GM21528 (cell line): ENCODE measurements at regions not wholly inside any gene's neighbourhood (a gene's known extent, or its start where the extent isn't known, plus 50 kb on each side); places are given as distances from the start of the nearest gene placed in this dataset.

Source experiments
- ATAC-seq: cut with Tn5 transposase; IDR thresholded peaks from one replicate; pipeline ENCODE4 v1.9.1; 2021; ENCODE audit warnings: mild to moderate bottlenecking, moderate library complexity; ENCODE audit not compliant: unreplicated experiment, low FRiP score

DNA sequence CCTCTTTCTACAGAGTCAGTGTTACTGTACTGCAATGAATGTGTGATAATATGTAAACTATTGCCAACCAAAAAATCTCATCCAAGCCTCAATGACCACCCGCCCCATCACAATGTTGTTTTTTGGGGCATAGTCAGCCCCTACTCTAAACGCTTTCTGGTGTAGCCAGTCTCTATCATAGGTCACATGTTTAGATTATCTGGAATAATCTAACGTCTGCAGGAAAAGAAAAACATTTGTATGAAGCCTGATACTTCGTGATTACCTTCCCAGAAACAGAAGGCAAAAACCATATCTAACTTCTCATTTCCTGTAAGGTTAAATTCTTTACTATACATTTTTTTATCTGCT is 1331.8 kb upstream of the GBE1 start:
- ATAC-seq: no peak

DNA sequence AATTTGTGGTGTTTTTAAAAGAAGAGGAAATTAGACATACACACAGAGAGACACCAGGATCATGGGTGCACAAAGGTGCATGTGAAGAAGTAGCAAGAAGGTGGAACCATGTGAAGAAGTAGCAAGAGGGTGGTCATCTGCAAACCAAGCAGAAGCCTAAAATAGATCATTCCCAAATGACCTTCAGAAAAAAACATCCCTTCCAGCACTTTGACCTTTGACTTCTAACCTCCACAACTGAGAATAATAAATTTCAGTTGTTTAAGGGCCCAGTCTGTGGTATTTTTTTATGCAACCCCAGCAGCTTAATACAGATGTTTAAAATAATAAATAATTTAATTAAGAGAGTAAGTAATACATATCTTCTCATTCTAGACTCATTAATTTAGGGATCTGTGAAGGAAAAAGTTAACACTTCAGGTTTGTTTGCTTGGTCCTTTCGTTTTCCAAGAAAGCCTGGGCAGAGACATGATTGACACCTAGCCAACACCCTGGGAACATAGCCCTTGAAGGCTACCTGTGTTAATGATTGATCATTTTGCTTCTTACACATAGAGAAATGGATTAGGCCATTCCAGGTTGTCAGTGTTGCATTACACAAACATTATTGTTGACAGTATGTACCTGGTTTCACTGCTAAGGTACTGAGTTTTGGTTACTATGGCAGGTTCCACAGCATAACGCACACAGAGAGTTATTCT is 1331.2 kb upstream of the GBE1 start:
- no peak for ATAC-seq

DNA sequence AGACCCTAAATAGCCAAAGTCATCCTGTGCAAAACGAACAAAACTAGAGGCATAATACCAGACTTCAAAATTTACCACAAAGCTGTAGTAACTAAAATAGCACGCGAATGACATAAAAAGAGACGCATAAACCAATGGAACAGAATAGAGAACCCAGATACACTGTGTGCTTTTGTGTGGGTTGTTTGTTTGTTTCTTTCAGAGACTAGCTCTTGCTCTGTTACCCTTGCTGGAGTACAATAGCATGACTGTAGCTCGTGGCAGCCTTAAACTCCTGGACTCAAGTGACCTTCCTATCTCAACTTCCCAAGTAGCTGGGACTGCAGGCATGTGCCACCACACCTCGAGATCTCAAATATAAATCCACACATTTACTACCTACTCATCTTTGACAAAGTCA is 1314.6 kb upstream of the GBE1 start:
- ATAC-seq: no peak

DNA sequence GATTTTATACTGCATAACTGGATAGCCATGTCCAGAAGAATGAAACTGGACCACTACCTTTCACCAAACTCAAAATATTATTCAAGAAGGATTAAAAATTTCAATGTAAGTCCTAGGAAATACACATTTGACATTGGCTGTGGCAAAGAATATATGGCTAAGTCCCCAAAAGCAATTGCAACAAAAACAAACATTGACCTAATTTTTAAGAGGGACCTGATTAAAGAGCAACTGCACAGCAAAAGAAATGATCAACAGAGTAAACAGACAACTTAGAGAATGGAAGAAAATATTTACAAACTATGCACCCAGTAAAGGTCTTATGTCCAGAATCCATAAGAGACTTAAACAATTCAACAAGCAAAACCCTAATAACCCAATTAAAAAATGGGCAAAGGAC is 1313.0 kb upstream of the GBE1 start:
- no peak for ATAC-seq

DNA sequence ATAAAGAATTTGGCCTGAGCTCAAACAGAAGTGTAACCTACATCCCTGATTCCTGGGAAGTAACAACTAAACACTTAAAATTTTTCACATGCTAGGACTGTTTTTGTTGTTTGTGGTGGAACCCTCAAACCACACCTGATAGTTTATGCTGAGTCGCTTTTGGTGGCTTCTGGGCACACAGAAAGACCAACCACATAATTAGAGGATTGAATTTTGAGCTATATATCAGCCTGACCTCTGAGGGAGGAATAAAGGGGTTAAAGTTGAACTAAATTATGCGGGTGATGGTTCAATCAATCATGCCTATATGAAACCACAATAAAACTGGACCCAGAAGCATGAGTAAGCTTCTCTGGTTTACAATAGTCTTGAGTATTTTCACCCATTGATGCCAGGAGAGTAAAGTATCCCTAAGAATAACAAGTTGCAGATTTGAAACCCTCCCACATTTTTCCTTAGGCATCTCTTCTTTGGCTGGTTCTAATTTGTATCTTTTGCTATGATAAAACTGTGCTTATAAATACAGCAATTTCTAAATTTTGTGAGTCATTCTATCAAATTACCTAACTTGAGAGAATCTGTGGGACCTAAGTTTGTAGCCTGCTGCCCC is 1304.5 kb upstream of the GBE1 start:
- no peak for ATAC-seq

DNA sequence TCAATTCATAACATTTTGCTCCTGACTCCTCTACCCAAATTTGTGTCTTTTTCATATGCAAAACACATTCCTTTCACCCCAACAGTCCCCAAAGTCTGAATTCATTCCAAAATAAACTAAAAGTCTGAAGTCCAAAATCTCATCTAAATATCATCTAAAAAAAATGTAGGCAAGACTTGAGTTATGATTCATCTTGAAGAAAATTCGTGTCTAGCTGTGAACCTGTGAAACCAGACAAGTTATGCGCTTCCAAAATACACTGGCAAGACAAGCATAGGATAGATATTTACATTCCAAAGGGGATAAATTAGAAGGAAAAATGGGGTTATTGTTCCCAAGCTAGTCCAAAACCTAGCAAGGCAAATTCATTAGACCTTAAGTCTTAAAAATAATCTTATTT is 1302.0 kb upstream of the GBE1 start:
- ATAC-seq: no peak

DNA sequence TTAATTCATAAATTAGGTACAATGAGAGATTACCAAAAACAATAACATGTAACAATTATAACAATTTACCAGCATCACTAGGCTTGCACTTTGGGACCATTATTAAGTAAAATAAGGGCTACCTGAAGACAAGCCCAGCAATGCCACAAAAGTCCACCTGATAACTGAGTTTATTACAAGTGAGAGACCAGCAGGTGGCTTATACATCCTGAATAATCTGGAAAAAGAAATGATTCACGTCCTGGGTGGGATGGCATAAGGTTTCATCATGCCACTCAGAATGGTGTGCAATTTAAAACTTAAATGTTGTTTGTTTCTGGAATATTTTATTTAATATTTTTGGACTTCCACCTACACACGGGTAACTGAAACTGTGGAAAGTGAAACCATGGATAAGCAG is 1287.1 kb upstream of the GBE1 start:
- ATAC-seq: no peak

DNA sequence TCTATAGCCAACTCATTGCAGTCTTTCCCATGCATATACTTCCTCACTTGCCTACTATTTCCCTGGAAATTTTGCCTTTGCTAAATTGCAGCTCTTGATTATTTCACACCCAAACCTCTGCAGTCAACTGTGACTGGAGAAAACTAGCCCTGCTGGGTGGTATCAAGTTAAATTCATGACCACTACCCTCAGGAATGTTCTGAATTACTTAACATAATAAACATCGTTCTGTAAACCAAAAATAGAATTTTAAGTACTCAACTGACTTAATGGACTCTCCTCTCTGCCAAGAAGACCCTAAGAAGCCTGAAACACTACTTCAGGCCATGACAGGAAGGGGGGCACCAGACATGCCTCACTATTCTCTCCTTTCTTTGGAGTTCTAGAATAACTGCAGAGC is 1278.0 kb upstream of the GBE1 start:
- no peak for ATAC-seq

DNA sequence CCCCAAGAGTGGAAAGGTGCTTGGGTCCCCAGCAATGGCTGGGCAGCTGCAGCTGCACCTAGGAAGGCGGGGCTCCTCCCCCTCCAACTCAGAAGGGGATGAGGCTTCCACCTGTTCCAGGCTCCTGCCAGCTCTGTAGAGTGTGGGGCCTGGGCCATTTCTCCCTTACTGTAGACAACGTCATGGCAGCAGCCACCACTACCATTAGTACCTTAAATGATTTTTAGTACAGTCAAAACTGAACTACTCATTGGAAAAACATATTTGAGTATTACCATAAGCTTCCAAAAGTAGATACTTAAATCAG is 1274.2 kb upstream of the GBE1 start:
- ATAC-seq: no peak

DNA sequence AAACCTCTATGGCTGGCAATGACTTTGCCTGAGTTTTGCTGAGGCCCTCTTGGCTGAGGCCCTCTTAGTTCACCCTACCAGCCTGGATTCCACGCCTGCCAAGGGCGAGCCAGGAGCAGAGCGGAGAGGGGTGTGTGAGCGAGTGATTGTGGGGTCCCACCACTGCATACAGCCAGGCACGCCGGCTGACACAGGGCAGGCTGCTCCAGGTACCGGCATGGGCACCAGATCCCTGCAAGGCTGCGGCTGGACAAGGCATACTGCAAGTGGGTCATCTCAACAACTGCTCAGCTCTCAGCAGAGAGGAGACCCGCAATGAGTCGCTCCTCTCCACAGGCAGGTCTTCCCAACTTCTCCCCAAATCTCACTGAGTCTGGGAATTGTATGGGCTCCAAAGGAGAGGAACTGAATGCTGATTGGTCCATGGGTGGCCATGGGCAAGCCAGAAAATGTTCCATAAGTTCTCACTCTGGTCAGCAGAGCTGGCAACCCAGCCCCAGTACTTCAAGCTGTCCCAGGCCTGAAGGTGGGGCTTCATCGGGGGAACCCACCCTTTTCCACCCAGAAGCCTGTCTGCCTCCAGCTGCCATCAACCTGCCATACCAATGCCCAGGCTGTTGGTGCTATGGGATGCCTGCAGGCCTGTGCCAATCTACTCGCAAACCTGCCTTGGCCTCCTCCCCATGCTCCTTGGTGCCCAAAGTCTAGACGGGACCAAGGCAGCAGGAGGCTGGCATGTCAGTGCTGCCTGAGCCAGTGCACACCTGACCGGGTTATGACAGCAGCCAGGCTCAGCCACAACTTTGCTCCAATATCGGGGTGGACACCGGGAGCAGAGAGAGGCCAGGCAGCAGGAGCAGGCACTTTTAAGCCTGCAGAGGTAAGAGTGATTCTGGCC is 1273.6 kb upstream of the GBE1 start:
- no peak for ATAC-seq

DNA sequence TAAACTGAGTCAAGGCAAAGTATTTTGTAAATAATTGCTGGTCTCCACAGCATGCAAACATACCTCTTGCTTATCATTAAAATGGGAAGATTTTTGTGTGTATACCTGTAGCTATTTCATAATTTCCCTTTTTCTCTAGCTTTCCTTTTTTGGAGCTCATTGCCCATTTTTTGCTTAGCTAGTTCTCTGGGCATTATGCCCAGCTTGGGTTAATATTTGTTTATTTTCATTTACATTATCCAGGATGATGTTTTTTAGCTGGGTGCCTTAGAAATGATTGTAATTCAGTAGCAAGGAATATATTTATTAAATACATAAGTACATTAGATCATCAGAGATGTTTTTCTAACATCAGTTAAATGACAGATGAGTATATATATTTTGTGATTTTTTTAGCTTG is 1271.7 kb upstream of the GBE1 start:
- no peak for ATAC-seq

DNA sequence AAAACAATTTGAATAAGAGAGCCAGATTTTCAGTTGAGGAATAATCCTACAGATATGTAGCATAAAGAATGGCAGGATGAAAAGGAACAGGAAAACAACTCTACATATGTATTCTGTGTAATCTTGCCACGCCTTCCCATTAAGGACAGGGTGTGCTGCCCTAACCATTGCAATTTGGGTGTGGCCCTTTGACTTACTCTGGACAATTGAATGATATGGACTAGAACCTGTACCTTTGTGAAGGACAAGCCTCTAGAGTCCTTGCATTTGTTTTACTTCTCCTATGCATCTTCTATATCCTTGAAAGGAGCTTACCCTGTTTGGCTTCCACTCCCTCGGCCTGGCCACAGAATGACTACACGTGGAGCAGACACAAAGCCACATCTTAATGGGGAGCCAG is 1261.6 kb upstream of the GBE1 start:
- ATAC-seq: no peak

DNA sequence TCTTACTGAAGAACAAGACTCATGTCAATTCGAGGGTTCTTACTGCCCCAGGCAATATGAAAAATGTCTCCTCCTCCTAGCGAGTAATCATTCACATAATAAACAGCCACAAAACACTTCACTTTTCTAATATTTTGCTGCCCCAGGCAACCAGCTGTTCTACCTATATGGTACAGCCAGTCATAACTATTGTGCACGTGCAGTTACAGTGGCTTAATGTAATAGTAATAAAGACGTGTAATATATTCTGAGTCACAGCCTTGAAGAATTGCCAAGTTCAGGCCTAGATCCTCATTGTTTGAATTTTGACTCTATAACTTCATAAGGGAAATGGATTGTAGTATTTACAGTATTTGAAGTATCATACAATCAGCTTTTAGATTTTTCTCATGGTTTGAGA is 1250.0 kb upstream of the GBE1 start:
- no peak for ATAC-seq

DNA sequence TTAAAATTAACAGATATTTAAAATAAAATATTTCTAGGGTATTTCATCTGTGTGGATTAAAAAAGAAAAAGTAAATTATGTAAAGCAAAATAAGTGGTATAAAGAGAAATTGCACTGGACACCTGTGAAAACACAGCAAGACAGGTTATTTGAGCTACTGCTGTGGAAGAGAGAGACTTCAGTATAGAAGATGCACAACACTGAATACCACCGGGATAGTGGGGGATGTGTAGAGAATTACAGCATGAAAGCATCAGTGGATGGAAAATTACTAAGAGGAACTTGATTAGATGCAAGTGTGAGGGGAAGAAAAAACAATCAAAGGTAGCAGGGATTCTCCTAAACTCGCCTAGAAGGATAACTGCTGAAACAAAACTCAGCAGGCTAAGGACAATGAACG is 1242.5 kb upstream of the GBE1 start:
- ATAC-seq: no peak

DNA sequence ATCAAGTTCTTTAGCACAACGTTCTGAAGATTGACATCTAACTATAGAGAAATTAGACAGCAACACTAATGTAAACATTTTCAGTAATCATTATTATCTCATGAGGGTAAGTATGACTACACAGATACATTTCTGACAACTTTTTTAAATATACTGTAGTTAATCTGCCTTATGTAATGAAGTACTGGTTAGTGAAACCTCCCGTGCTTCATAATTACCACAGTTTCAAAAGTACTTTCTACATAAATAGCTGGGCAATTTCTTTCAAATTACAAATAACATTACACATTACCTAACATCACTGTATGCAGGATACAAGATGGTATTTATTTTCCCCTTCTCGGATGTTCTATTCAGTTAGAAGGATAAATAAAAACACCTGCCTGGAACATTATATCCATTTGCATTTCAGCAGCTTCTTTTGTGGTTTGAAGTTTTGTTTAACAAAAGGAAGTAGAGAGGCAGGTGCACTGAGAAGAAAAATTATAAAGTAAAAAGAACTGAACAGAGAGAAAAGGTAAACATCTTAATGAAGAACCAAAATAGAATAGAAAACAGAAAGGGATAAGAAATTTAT is 1241.5 kb upstream of the GBE1 start:
- no peak for ATAC-seq

DNA sequence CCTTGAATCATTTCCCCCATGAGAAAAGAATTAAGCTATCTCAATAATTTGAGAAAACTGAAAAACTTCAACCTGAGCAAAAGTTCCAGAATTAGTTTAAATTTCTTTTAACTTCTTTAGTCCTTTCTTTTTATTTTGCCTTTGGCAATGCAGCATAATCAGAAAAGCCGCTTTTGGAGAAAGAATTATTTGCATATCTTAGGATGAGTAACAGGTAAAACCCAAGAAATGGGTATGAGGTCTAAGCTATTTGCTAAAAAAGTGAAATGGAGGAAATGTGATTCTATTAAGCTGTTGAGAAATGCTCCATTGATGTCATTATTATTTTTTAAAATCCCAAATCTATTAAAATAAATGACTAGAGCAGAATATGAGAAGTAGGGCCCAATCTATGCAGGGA is 1238.3 kb upstream of the GBE1 start:
- ATAC-seq: no peak

DNA sequence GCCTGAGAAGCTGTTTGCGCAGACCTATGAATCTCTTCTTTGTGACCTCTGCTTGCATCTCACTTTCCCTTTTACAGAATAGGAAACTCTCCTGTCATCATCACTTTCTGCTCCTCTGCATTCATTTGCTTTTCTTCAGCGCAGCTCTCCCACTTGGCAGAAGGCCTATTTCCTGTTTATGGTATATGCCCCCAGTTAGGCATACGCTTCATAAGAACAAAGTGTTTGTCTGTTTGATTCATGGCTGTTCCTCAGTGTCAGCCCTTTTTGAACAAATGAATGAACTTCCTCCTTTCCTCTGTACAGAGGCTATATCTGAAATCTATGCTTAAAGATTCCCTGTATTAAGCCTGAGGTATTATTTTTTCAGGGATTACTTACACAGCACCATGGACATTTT is 1216.9 kb upstream of the GBE1 start:
- ATAC-seq: no peak

DNA sequence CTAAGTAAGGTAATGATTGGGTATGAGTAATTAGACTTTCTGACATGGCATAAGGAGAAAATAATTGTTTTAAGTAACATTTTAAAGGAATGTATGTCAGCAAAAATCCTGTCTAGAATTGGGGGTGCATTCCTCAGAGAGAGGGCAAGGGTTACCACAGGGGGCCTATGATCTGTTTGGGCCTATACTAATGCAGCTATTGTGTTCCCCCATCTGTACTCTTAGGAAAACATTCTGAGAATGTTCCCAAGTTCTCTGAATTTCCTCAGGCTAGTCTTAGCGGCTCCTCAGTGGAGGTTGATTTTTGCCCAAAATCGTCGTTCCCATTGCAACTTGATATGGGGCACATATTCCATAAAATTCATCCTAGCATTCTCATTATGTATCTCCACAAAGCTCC is 1216.4 kb upstream of the GBE1 start:
- ATAC-seq: no peak

DNA sequence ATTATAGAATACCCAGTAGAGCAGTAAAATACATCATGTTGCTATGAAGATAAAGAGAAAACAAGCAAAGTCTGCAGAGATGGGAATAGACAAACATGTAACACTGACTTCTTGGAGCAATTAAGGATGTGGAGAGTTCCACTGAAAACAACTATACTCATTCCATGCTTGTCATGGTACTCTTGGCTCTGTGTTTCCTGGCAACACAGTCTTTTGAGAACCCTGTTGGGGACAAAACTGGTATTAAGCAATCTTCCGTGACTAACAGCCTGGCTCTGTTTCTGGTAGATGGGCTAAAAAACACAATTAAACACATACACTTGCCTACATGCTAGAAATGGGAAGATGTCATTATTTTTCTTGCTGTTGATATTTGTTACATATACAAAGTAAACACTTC is 1212.3 kb upstream of the GBE1 start:
- no peak for ATAC-seq

DNA sequence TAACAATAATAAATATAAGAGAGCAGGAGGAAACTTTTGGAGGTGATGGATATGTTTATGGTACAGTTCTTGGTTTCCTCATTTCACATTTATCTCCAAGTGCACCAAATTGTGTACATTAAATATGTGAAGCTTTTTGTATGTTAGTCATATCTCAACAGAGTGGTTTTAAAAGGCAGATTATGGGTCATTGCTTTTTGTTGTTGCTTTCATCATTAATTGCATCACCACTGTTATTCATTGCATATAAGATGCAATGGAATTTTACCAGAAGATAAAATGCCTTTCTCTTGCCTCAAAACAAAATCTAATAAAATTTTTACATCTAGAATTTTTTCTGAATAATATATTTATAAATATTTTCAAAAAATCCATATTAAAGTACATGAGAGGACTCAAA is 1198.9 kb upstream of the GBE1 start:
- ATAC-seq: no peak

DNA sequence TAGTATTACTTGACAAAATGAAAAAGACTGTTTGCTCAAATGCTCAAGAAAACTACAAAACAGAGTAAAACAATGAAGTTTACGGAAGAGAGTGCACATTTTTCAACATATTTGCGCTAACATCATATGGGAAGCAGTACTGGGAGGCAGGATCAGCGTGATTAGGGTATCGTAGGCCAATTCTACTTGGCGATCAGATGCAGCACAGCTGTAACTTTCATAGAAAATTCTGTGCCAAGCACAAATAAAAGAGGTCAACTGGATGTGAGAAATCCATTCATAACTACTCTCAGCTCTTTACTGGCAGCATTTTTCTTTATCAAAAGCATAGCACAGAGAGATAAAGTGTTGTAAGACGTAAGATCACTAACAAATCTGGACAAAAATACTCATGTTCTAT is 1196.3 kb upstream of the GBE1 start:
- no peak for ATAC-seq

DNA sequence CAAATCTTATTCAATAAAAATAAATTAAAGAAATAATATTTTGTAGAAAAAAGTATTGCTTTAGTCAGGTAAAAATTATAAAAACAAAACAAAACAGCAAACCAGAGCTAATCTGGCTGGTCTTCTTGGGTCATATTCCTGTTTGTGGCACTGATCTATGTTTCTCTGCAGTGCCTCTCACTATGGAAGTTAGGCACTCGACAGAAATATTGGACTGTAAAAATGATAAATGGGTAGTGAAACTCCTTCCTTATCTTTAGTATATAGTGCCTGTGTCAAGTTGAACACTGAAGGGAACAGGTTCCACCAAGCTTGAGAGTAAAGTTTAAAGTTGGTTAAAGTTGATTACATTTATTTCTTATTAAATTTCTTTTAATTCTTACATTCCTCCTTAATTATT is 1195.6 kb upstream of the GBE1 start:
- ATAC-seq: no peak
